IMR-90 (cell line): ENCODE measurements at regions not wholly inside any gene's neighbourhood (a gene's known extent, or its start where the extent isn't known, plus 50 kb on each side); places are given as distances from the start of the nearest gene placed in this dataset.

Source experiments
- ATAC-seq: fragments of 200-7000 bp; cut with Tn5 transposase; 2 replicates; pipeline ENCODE4 v1.9.1; 2020; ENCODE audit warnings: low read depth, mild to moderate bottlenecking, moderate library complexity
- BruUV-seq: library from RNA; stranded (reverse); fragments of 400-500 nt; replicated peaks from 2 replicates; lab custom pipeline; 2021; lab: Mats Ljungman, UMichigan
- CTCF ChIA-PET: fragments of 300-600 bp; formaldehyde crosslinking; extraction: SDS; loops from one replicate; lab custom pipeline; 2021; ENCODE audit warnings: antibody characterized with exemption; lab: Yijun Ruan, JAX
- POLR2A ChIA-PET: fragments of 300-600 bp; sonication (Branson Sonifier 250); formaldehyde crosslinking; loops from one replicate; lab custom pipeline; 2022; ENCODE audit warnings: antibody characterized with exemption; ENCODE audit not compliant: unreplicated experiment; lab: Charles Lee
- DNase-seq: peaks from one replicate; pipeline ENCODE4 v3.0.0; 2013
- H2AFZ ChIP-seq: replicated peaks from 2 replicates; pipeline ENCODE3; 2013; ENCODE audit warnings: low read length, mild to moderate bottlenecking; ENCODE audit not compliant: poor library complexity
- H2AK5ac ChIP-seq: 2 replicates; pipeline ENCODE4 v1.6.1; 2013; ENCODE audit warnings: low read depth, low read length, inconsistent platforms
- H2AK9ac ChIP-seq: replicated peaks from 2 replicates; pipeline ENCODE3; 2013; ENCODE audit warnings: mild to moderate bottlenecking, low read depth, low read length, moderate library complexity; ENCODE audit not compliant: poor library complexity
- H2BK120ac ChIP-seq: 2 replicates; pipeline ENCODE4 v1.6.1; 2013; ENCODE audit warnings: low read depth, low read length, inconsistent platforms
- H2BK15ac ChIP-seq: 3 replicates; pipeline ENCODE4 v1.6.1; 2013; ENCODE audit warnings: low read depth, low read length, inconsistent platforms
- H2BK20ac ChIP-seq: 2 replicates; pipeline ENCODE4 v1.6.1; 2013; ENCODE audit warnings: low read depth, mild to moderate bottlenecking, inconsistent platforms, low read length, moderate library complexity
- H2BK5ac ChIP-seq: 2 replicates; pipeline ENCODE4 v1.6.1; 2013; ENCODE audit warnings: mild to moderate bottlenecking, low read depth, low read length, inconsistent platforms; ENCODE audit not compliant: poor library complexity, severe bottlenecking
- H3K14ac ChIP-seq: replicated peaks from 2 replicates; pipeline ENCODE4 v1.6.1; 2013; ENCODE audit warnings: low read depth, low read length, inconsistent platforms
- H3K18ac ChIP-seq: 2 replicates; pipeline ENCODE4 v1.6.1; 2013; ENCODE audit warnings: low read depth, low read length, control low read depth
- H3K23ac ChIP-seq: 2 replicates; pipeline ENCODE4 v1.6.1; 2013; ENCODE audit warnings: low read depth, low read length, inconsistent platforms
- H3K27ac ChIP-seq: 2 replicates; pipeline ENCODE4 v1.5.1; 2013; ENCODE audit warnings: mild to moderate bottlenecking, control low read depth, low read length; ENCODE audit not compliant: insufficient read depth
- H3K27me3 ChIP-seq: 2 replicates; pipeline ENCODE4 v1.6.1; 2013; ENCODE audit warnings: low read length; ENCODE audit not compliant: control insufficient read depth, insufficient read depth
- H3K36me3 ChIP-seq: 2 replicates; pipeline ENCODE4 v1.6.1; 2013; ENCODE audit warnings: low read length, mixed read lengths; ENCODE audit not compliant: control insufficient read depth, insufficient read depth
- H3K4ac ChIP-seq: 2 replicates; pipeline ENCODE4 v1.6.1; 2013; ENCODE audit warnings: low read depth, low read length, inconsistent platforms
- H3K4me1 ChIP-seq: 2 replicates; pipeline ENCODE4 v1.6.1; 2013; ENCODE audit warnings: low read length, mixed read lengths; ENCODE audit not compliant: control insufficient read depth, insufficient read depth
- H3K4me2 ChIP-seq: 2 replicates; pipeline ENCODE4 v1.6.1; 2013; ENCODE audit warnings: low read depth, mild to moderate bottlenecking, control low read depth, low read length, moderate library complexity
- H3K4me3 ChIP-seq: 2 replicates; pipeline ENCODE4 v1.5.1; 2013; ENCODE audit warnings: low read depth, mild to moderate bottlenecking, control low read depth, low read length, moderate library complexity; ENCODE audit not compliant: insufficient read depth
- H3K56ac ChIP-seq: 2 replicates; pipeline ENCODE4 v1.6.1; 2013; ENCODE audit warnings: low read length, inconsistent platforms; ENCODE audit not compliant: insufficient read depth; ENCODE audit errors: extremely low read depth
- H3K79me1 ChIP-seq, 2 experiments: 2 replicates each; pipeline ENCODE4 v1.6.1; 2013; ENCODE audit warnings: low read length in 2 of 2, inconsistent platforms in 1 of 2, low read depth in 1 of 2
- H3K9ac ChIP-seq: 2 replicates; pipeline ENCODE4 v1.6.1; 2013; ENCODE audit warnings: low read depth, low read length, control low read depth
- H3K9me1 ChIP-seq: 2 replicates; pipeline ENCODE4 v1.6.1; 2013; ENCODE audit warnings: low read length, inconsistent platforms; ENCODE audit not compliant: insufficient read depth
- H3K9me3 ChIP-seq: 2 replicates; pipeline ENCODE4 v1.6.1; 2013; ENCODE audit warnings: low read length; ENCODE audit not compliant: control insufficient read depth, insufficient read depth
- H4K20me1 ChIP-seq: 2 replicates; pipeline ENCODE4 v1.6.1; 2013; ENCODE audit warnings: low read length, inconsistent platforms; ENCODE audit not compliant: insufficient read depth
- H4K5ac ChIP-seq: 2 replicates; pipeline ENCODE4 v1.6.1; 2013; ENCODE audit warnings: mild to moderate bottlenecking, low read depth, low read length, control low read depth
- H4K8ac ChIP-seq, 2 experiments: 2 replicates each; pipeline ENCODE4 v1.6.1; 2013; ENCODE audit warnings: low read depth in 2 of 2, low read length in 2 of 2, control low read depth in 1 of 2, inconsistent platforms in 1 of 2
- H4K91ac ChIP-seq: 2 replicates; pipeline ENCODE4 v1.6.1; 2013; ENCODE audit warnings: low read depth, low read length, inconsistent platforms; ENCODE audit not compliant: insufficient read depth
- FOS ChIP-seq: fragments of 150-350 bp; IDR thresholded peaks from 2 replicates; pipeline ENCODE4 v1.6.1; 2016; ENCODE audit warnings: low read depth, low read length
- MXI1 ChIP-seq: IDR thresholded peaks from 2 replicates; pipeline ENCODE4 v1.6.1; 2012; ENCODE audit warnings: low read depth, mild to moderate bottlenecking, low read length, moderate library complexity, borderline replicate concordance
- dilution Hi-C: fragments of 300-500 bp; cut with HindIII; formaldehyde crosslinking; loops from one replicate; pipeline ENCODE4 v1.14.3; 2018; ENCODE audit warnings: low sequenced_read_pairs; ENCODE audit not compliant: unreplicated experiment
- in situ Hi-C: fragments of 300-500 bp; cut with MboI; formaldehyde crosslinking; loops from 3 replicates; pipeline ENCODE4 v1.14.3; 2019; ENCODE audit warnings: low sequenced_read_pairs, inconsistent platforms, mixed read lengths
- intact Hi-C: fragments of 100-400 bp; cut with micrococcal nuclease; formaldehyde crosslinking; loops from 2 replicates; pipeline ENCODE4 v1.10.0; 2022

GRCh38 chr7:37504801-37505200 is 56.1 kb upstream of the ELMO1 start:
- Histone ChIP-seq H3K36me3 (no peaks in the 10 kb centered on the region), H4K91ac (no peak overlapping the region), H3K9ac (no peak overlapping the region), H2BK15ac (no peak overlapping the region), H2BK20ac (no peak overlapping the region), H2BK120ac (no peak overlapping the region), H4K20me1 (no peaks in the 10 kb centered on the region), H3K4ac (no peak overlapping the region), H3K9me3 (no peaks in the 10 kb centered on the region; the same call in 1 of the 2 replicates), H2AK9ac (no peak overlapping the region), H3K4me1 (no peaks in the 10 kb centered on the region), H4K8ac (no peak overlapping the region), H3K56ac (no peak overlapping the region), H3K18ac (no peak overlapping the region), H3K4me2 (no peak overlapping the region), H3K79me1 (no peaks in the 10 kb centered on the region), H3K27me3 (no peaks in the 10 kb centered on the region), H2AK5ac (no peak overlapping the region), H3K23ac (no peak overlapping the region), H3K14ac (no peak overlapping the region), H3K9me1 (no peaks in the 10 kb centered on the region), H2BK5ac (no peak overlapping the region), H3K27ac (no peak overlapping the region), H3K4me3 (no peak overlapping the region), H4K5ac (no peak overlapping the region), H2AFZ (no peak overlapping the region)
- TF ChIP-seq FOS (no peak), MXI1 (no peak)
- dilution Hi-C loops (no loop called here), in situ Hi-C loops (no loop called here), intact Hi-C loops (no loop called here)
- ATAC-seq (no peak), DNase-seq (no peak)
- POLR2A ChIA-PET: no interaction called here
- no TSS peak for BruUV-seq
- CTCF ChIA-PET: no interaction called here
